Liver (tissue), 8 donors: ENCODE measurements at regions not wholly inside any gene's neighbourhood (a gene's known extent, or its start where the extent isn't known, plus 50 kb on each side); places are given as distances from the start of the nearest gene placed in this dataset.

Experiments used
- DNase-seq: peaks from one replicate; pipeline ENCODE4 v3.0.0-alpha.2; 2017; ENCODE audit warnings: low spot score
- H3K27ac ChIP-seq, 2 donors: one replicate each; pipeline ENCODE4 v1.7.0; 2013; ENCODE audit warnings: inconsistent platforms in 2 of 2, low read length in 2 of 2, control low read depth in 1 of 2, low read depth in 1 of 2, mild to moderate bottlenecking in 1 of 2
- H3K27me3 ChIP-seq, 4 donors: one replicate each; pipeline versions ENCODE4 v1.6.1 to v1.7.0; 2013; ENCODE audit warnings: low read length in 3 of 4, inconsistent platforms in 1 of 4, mild to moderate bottlenecking in 1 of 4, moderate library complexity in 1 of 4; ENCODE audit not compliant: control insufficient read depth in 4 of 4, insufficient read depth in 4 of 4
- H3K36me3 ChIP-seq, 4 donors: one replicate each; pipeline versions ENCODE4 v1.6.1 to v1.7.0; 2013; ENCODE audit warnings: low read length in 3 of 4, mild to moderate bottlenecking in 3 of 4, low read depth in 1 of 4, moderate library complexity in 1 of 4; ENCODE audit not compliant: control insufficient read depth in 4 of 4, insufficient read depth in 3 of 4
- H3K4me1 ChIP-seq, 4 donors: one replicate each; pipeline versions ENCODE4 v1.6.1 to v1.7.0; 2013; ENCODE audit warnings: low read length in 3 of 4, mild to moderate bottlenecking in 3 of 4, moderate library complexity in 1 of 4; ENCODE audit not compliant: control insufficient read depth in 4 of 4, insufficient read depth in 4 of 4
- H3K4me3 ChIP-seq, 3 donors: one replicate each; pipeline versions ENCODE4 v1.6.1 to v1.7.0; 2013; ENCODE audit warnings: low read length in 3 of 3, control low read depth in 1 of 3, low read depth in 1 of 3, mild to moderate bottlenecking in 1 of 3
- H3K9ac ChIP-seq, 2 donors: one replicate each; pipeline ENCODE4 v1.7.0; 2013; ENCODE audit warnings: low read length in 2 of 2, mild to moderate bottlenecking in 2 of 2, moderate library complexity in 2 of 2, control low read depth in 1 of 2, low read depth in 1 of 2
- H3K9me3 ChIP-seq, 4 donors: one replicate each; pipeline versions ENCODE4 v1.6.1 to v1.7.0; 2013; ENCODE audit warnings: low read length in 3 of 4; ENCODE audit not compliant: control insufficient read depth in 4 of 4
- ATF3 ChIP-seq: IDR thresholded peaks from 2 replicates; pipeline ENCODE4 v1.6.1; 2016; ENCODE audit warnings: antibody characterized with exemption
- CTCF ChIP-seq: fragments of 150-350 bp; IDR thresholded peaks from 2 replicates; pipeline ENCODE4 v1.5.1; 2017; ENCODE audit warnings: improper control_type of control experiment, low read depth, low read length; ENCODE audit not compliant: missing input control
- EGR1 ChIP-seq, 2 donors: IDR thresholded peaks; 2 replicates each; pipeline ENCODE4 v1.6.1; 2016 to 2018; ENCODE audit warnings: antibody characterized with exemption in 2 of 2, low read depth in 2 of 2
- FOXA1 ChIP-seq: IDR thresholded peaks from 2 replicates; pipeline ENCODE4 v1.6.1; 2016; ENCODE audit warnings: antibody characterized with exemption
- FOXA2 ChIP-seq: IDR thresholded peaks from 2 replicates; pipeline ENCODE4 v1.6.1; 2016; ENCODE audit warnings: antibody characterized with exemption
- GABPA ChIP-seq, 2 donors: IDR thresholded peaks in 1 of 2; conservative IDR thresholded peaks in 1 of 2; 2 replicates each; pipeline ENCODE4 v1.6.1; 2016; ENCODE audit warnings: antibody characterized with exemption in 2 of 2, mild to moderate bottlenecking in 1 of 2, moderate library complexity in 1 of 2
- HNF4A ChIP-seq, 2 donors: conservative IDR thresholded peaks; 2 replicates each; pipeline ENCODE4 v1.6.1; 2016; ENCODE audit warnings: antibody characterized with exemption in 2 of 2, mild to moderate bottlenecking in 2 of 2
- HNF4G ChIP-seq: IDR thresholded peaks from 2 replicates; pipeline ENCODE4 v1.6.1; 2016; ENCODE audit warnings: antibody characterized with exemption
- JUND ChIP-seq, 2 donors: IDR thresholded peaks; 2 replicates each; pipeline ENCODE4 v1.6.1; 2016; ENCODE audit warnings: antibody characterized with exemption in 2 of 2
- MAX ChIP-seq: IDR thresholded peaks from 2 replicates; pipeline ENCODE4 v1.6.1; 2016; ENCODE audit warnings: antibody characterized with exemption
- REST ChIP-seq: IDR thresholded peaks from 2 replicates; pipeline ENCODE4 v1.6.1; 2016; ENCODE audit warnings: antibody characterized with exemption, mild to moderate bottlenecking
- RXRA ChIP-seq, 2 donors: IDR thresholded peaks; 2 replicates each; pipeline ENCODE4 v1.6.1; 2017 to 2018; ENCODE audit warnings: antibody characterized with exemption in 2 of 2, mild to moderate bottlenecking in 1 of 2
- SP1 ChIP-seq: IDR thresholded peaks from 2 replicates; pipeline ENCODE4 v1.6.1; 2018; ENCODE audit warnings: antibody characterized with exemption, mild to moderate bottlenecking
- TAF1 ChIP-seq: conservative IDR thresholded peaks from 2 replicates; pipeline ENCODE4 v1.6.1; 2016; ENCODE audit warnings: antibody characterized with exemption, mild to moderate bottlenecking
- YY1 ChIP-seq: IDR thresholded peaks from 2 replicates; pipeline ENCODE4 v1.6.1; 2016; ENCODE audit warnings: antibody characterized with exemption, mild to moderate bottlenecking
- ZBTB33 ChIP-seq: IDR thresholded peaks from 2 replicates; pipeline ENCODE4 v1.6.1; 2016; ENCODE audit warnings: antibody characterized with exemption
- WGBS: extraction: QIAGEN DNeasy Blood & Tissue Kit; methylation state at CpG from one replicate; pipeline ENCODE4 v1.1.7; 2013; 5-methylcytosine and 5-hydroxymethylcytosine counted together
- donor health status: healthy.
- donor health status: healthy.
- donor health status: healthy.
- donor health status: healthy.
- donor health status: healthy.

- 80% methylated on average over 4 of the region's 4 CpGs for WGBS
- DNase-seq: no peak
- peaks cover 0 to under 1% (median 0%) of the 10 kb centered on the region in 4 donors for H3K36me3 ChIP-seq
- H3K4me3 ChIP-seq: no peak overlapping the region
- no peaks in the 10 kb centered on the region for H3K4me1 ChIP-seq
- TF ChIP-seq HNF4A (conservative IDR thresholded peaks at IDR 0.05) (no peak), EGR1 (IDR thresholded peaks at IDR 0.05; ENCODE audit: low read depth in 2 of 2) (no peak), HNF4G (no peak), TAF1 (no peak), MAX (no peak), FOXA1 (no peak), RXRA (IDR thresholded peaks at IDR 0.05) (no peak), FOXA2 (no peak), CTCF (no peak), GABPA (IDR thresholded peaks at IDR 0.05 in 1 of 2, conservative IDR thresholded peaks at IDR 0.05 in 1 of 2) (no peak), REST (no peak), ZBTB33 (no peak)
- H3K27ac ChIP-seq: no peak overlapping the region
- H3K9me3 ChIP-seq: peaks cover 0 to 2% (median 0%) of the 10 kb centered on the region in 4 donors
- H3K9ac ChIP-seq: no peak overlapping the region
- no peaks in the 10 kb centered on the region for H3K27me3 ChIP-seq
Observed at GRCh38 chr6:147750413-147750812, 241.9 kb downstream of the SAMD5 start.

- H3K27ac ChIP-seq: no peak overlapping the region
- no peaks in the 10 kb centered on the region for H3K4me1 ChIP-seq
- TF ChIP-seq EGR1 (IDR thresholded peaks at IDR 0.05; ENCODE audit: low read depth in 2 of 2) (no peak), FOXA1 (no peak), RXRA (IDR thresholded peaks at IDR 0.05) (no peak), GABPA (IDR thresholded peaks at IDR 0.05 in 1 of 2, conservative IDR thresholded peaks at IDR 0.05 in 1 of 2) (no peak), ATF3 (no peak), JUND (IDR thresholded peaks at IDR 0.05) (no peak), SP1 (no peak), MAX (no peak), HNF4A (conservative IDR thresholded peaks at IDR 0.05) (no peak), ZBTB33 (no peak), YY1 (no peak)
- H3K36me3 ChIP-seq: no peaks in the 10 kb centered on the region
- DNase-seq: no peak
- no peak overlapping the region for H3K9ac ChIP-seq
- 89% methylated on average over 6 of the region's 6 CpGs for WGBS
- no peak overlapping the region for H3K4me3 ChIP-seq
- H3K27me3 ChIP-seq: no peaks in the 10 kb centered on the region
- H3K9me3 ChIP-seq: peaks cover 0 to 3% (median 0%) of the 10 kb centered on the region in 4 donors
Observed at GRCh38 chr6:147751232-147751631, 242.7 kb downstream of the SAMD5 start.
